HG03442 (cell line): ENCODE measurements at regions not wholly inside any gene's neighbourhood (a gene's known extent, or its start where the extent isn't known, plus 50 kb on each side); places are given as distances from the start of the nearest gene placed in this dataset.

Experiments
- ATAC-seq: cut with Tn5 transposase; IDR thresholded peaks from one replicate; pipeline ENCODE4 v1.9.1; 2021; ENCODE audit warnings: mild to moderate bottlenecking, moderate library complexity; ENCODE audit not compliant: unreplicated experiment

- no peak for ATAC-seq
These were observed 166.0 kb upstream of the ZNF32 start for GRCh38 chr10:43814663-43815062.

DNA sequence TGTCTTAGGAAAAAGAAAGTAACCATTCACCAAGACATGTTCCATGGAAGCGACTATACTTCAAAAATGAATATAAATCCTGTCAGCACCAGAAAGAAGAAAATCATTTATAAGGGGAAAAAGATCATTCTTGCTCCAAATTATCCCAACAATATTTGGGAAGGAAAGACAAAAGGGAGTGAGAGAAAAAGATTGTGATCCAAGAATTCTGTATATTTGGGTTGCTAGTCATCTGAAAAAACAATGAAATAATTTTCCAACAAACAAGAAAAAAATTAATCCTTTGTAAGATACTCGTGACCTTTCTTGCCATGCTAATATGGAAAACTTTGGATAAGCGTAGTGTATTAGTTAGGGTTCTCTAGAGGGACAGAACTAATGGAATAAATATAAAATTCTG is 163.2 kb upstream of the ZNF32 start:
- no peak for ATAC-seq

GRCh38 chr10:43809211-43809930 is 160.7 kb upstream of the ZNF32 start:
- ATAC-seq, result no peak

- peak; percentile 84 for ATAC-seq
These were observed 159.5 kb upstream of the ZNF32 start for GRCh38 chr10:43808136-43808535.

GRCh38 chr10:43806831-43807640 is 158.4 kb upstream of the ZNF32 start:
- ATAC-seq, result no peak

GRCh38 chr10:43803791-43804190 is 155.1 kb upstream of the ZNF32 start:
- no peak for ATAC-seq

- ATAC-seq, result no peak
These were observed 154.5 kb upstream of the ZNF32 start for GRCh38 chr10:43802988-43803696.

- no peak for ATAC-seq
These were observed 152.9 kb upstream of the ZNF32 start for GRCh38 chr10:43801626-43802025.

GRCh38 chr10:43801140-43801539 is 152.5 kb upstream of the ZNF32 start:
- ATAC-seq, result no peak

GRCh38 chr10:43796781-43797180 is 148.1 kb upstream of the ZNF32 start:
- ATAC-seq, result no peak

GRCh38 chr10:43795639-43796038 is 147.0 kb upstream of the ZNF32 start:
- no peak for ATAC-seq

DNA sequence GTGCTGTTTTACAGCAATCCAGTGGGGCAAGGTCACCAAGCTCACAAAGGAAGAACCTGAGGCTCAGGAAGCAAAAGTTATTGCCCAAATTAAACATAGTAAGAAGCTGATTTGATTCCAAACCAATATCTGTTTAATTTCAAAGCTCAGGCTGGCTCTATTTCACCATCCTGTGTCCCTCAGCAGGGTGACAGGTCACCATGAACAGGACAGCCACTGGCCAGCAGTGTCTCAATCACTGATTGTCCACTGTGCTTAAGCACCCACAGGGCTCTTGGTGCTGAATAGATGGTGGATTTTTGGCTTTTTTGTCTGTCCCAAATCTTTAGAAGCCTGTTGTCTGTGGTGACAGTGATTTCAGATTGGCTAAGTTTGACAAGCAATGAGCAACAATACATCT is 146.4 kb upstream of the ZNF32 start:
- ATAC-seq, result no peak

- no peak for ATAC-seq
These were observed 145.6 kb upstream of the ZNF32 start for GRCh38 chr10:43794181-43794815.

DNA sequence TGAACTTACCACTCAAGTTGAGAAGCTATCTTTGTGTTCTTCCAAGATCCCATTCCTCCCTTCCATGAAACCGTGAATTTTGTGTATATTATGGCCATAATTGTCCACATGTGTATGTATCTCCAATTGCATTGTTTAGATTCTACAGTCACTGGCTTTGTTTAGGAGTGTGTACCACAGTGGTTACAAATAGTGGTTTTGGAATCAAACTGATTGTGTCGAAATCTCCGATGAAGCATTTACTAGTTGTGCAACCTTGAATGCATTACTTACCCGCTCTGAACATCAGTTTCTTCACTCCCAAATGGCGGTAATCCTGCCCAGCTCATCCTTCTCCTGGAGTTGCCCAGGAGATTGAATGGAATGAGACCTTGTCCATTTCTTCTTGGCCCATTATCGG is 145.0 kb upstream of the ZNF32 start:
- no peak for ATAC-seq

GRCh38 chr10:43790147-43790546 is 141.5 kb upstream of the ZNF32 start:
- ATAC-seq, result no peak

- no peak for ATAC-seq
These were observed 136.6 kb upstream of the ZNF32 start for GRCh38 chr10:43785252-43785651.

- no peak for ATAC-seq
These were observed 134.1 kb upstream of the ZNF32 start for GRCh38 chr10:43782814-43783213.

DNA sequence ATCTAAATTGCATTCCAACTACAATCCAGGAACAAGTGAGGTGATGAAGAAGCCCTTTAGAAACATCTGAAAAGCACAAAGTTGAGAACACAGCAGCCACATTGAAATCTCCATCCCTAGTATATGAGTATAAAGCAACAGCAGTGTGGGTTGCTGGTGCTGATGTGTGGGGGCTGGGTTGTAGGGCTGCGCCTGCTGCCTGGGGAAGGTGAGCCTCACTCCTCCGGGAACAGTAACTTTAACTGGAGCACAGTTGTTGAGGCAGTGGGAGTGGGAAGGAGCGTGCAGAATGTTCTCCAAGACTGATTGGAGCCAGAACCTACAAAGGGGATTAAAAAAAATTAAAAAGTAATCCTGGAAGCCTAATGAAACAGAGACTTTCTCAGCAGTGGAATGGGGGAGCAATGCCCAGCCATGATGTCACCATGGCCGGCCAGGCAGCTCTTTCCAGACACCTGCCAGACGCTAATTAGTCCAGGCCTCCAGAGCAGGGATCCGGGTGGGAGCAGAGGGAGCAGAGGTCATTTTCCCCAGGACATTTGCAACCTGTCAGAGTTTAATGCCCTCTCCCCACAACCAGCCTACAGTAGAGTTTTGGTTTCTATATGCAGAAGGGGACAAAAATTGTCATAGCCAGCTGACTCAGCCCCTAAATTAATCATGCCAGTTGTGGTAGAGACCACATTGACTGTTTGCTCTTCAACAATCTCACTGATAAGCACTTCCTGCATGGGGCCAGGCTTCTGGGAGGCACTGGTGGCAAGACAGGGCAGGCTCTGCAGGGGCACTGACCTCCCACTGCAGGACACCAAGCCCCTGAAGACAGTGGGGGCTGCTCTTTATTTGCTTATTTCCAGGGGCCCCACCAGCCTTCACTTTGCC is 133.0 kb upstream of the ZNF32 start:
- peak; percentile 65 for ATAC-seq

GRCh38 chr10:43778571-43778970 is 129.9 kb upstream of the ZNF32 start:
- ATAC-seq, result no peak

GRCh38 chr10:43775384-43775783 is 126.7 kb upstream of the ZNF32 start:
- ATAC-seq, result no peak
